Activated naive CD4-positive, alpha-beta T cell treated with anti-CD3 and anti-CD28 coated beads for 36 hours (primary cell): ENCODE measurements at regions not wholly inside any gene's neighbourhood (a gene's known extent, or its start where the extent isn't known, plus 50 kb on each side); places are given as distances from the start of the nearest gene placed in this dataset.

Source experiments
- CTCF ChIA-PET: fragments of 350-600 bp; sonication (Branson Sonifier 250); formaldehyde crosslinking; loops from one replicate; lab custom pipeline; 2021; ENCODE audit warnings: antibody characterized with exemption; lab: Charles Lee
- DNase-seq: peaks from one replicate; pipeline ENCODE4 v3.0.0-alpha.2; 2020
- H3K27ac Mint-ChIP-seq: one replicate; pipeline ENCODE4 v1.8.0; 2021; ENCODE audit warnings: mild to moderate bottlenecking, mixed read lengths
- H3K27me3 Mint-ChIP-seq: one replicate; pipeline ENCODE4 v1.8.0; 2021; ENCODE audit warnings: low read depth, mixed read lengths
- H3K36me3 Mint-ChIP-seq: one replicate; pipeline ENCODE4 v1.8.0; 2021; ENCODE audit warnings: low read depth, mixed read lengths
- H3K4me1 Mint-ChIP-seq: one replicate; pipeline ENCODE4 v1.8.0; 2021; ENCODE audit warnings: low read depth, mixed read lengths
- H3K4me3 Mint-ChIP-seq: one replicate; pipeline ENCODE4 v1.8.0; 2021; ENCODE audit warnings: mild to moderate bottlenecking, moderate library complexity, mixed read lengths
- H3K9me3 Mint-ChIP-seq: one replicate; pipeline ENCODE4 v1.8.0; 2021; ENCODE audit warnings: mixed read lengths
- intact Hi-C: fragments of 100-400 bp; cut with micrococcal nuclease; formaldehyde crosslinking; loops from one replicate; pipeline ENCODE4 v1.15.1; 2023

- H3K36me3 Mint-ChIP-seq: no peaks in the 10 kb centered on the region
- no peaks in the 10 kb centered on the region for H3K27me3 Mint-ChIP-seq
- DNase-seq: no peak
- no peak overlapping the region for H3K27ac Mint-ChIP-seq
- CTCF ChIA-PET: interaction anchor here (0.6 kb wide), 1 partner anchor 145 kb away, joined by 3 read pairs; no protein-coding TSS in a partner anchor
- H3K4me1 Mint-ChIP-seq: peaks cover 76% of the 10 kb centered on the region
- intact Hi-C loops: no loop called here
- no peak overlapping the region for H3K4me3 Mint-ChIP-seq
- no peaks in the 10 kb centered on the region for H3K9me3 Mint-ChIP-seq
Measured at GRCh38 chr12:12019881-12020280, 50.9 kb upstream of the BCL2L14 start.

- Mint-ChIP-seq H3K4me1 (peaks cover 74% of the 10 kb centered on the region), H3K9me3 (no peaks in the 10 kb centered on the region), H3K27ac (no peak overlapping the region), H3K36me3 (peaks cover 2% of the 10 kb centered on the region), H3K4me3 (no peak overlapping the region), H3K27me3 (no peaks in the 10 kb centered on the region)
- intact Hi-C loops: no loop called here
- CTCF ChIA-PET: interaction anchor here (3.1 kb wide), 1 partner anchor 11 kb away, joined by 11 read pairs; no protein-coding TSS in a partner anchor
- DNase-seq: no peak
Measured at GRCh38 chr12:12020762-12021161, 50.0 kb upstream of the BCL2L14 start.
